Stomach (tissue), 8 donors: ENCODE measurements at regions not wholly inside any gene's neighbourhood (a gene's known extent, or its start where the extent isn't known, plus 50 kb on each side); places are given as distances from the start of the nearest gene placed in this dataset.

Source experiments
- DNase-seq, 2 donors: peaks; one replicate each; pipeline versions ENCODE4 v3.0.0 to v3.0.0-alpha.2; 2013 to 2019
- H3K27ac ChIP-seq, 5 donors: fragments of 200-600 bp in 4 of 5; sonication (generic) in 4 of 5; one replicate each; pipeline ENCODE4 v1.5.1; 2013 to 2019; ENCODE audit warnings: mild to moderate bottlenecking in 1 of 5, moderate library complexity in 1 of 5
- H3K27me3 ChIP-seq, 3 donors: fragments of 200-600 bp; sonication (generic); one replicate each; pipeline ENCODE4 v1.5.1; 2017 to 2019; ENCODE audit warnings: mixed run types in 1 of 3
- H3K36me3 ChIP-seq, 4 donors: fragments of 200-600 bp; sonication (generic); 1 replicate in 3 of 4; 2 replicates in 1 of 4; pipeline ENCODE4 v1.5.1; 2016 to 2019
- H3K4me1 ChIP-seq, 4 donors: fragments of 200-600 bp; sonication (generic); one replicate each; pipeline ENCODE4 v1.5.1; 2016 to 2019
- H3K4me3 ChIP-seq, 4 donors: fragments of 200-600 bp; sonication (generic) in 3 of 4; one replicate each; pipeline ENCODE4 v1.5.1; 2016 to 2019; ENCODE audit warnings: mild to moderate bottlenecking in 1 of 4
- H3K9me3 ChIP-seq, 4 donors: fragments of 200-600 bp; sonication (generic); one replicate each; pipeline ENCODE4 v1.5.1; 2016 to 2019
- EP300 ChIP-seq: sonication (generic); formaldehyde crosslinking; IDR thresholded peaks from one replicate; pipeline ENCODE4 v1.6.1; 2017; ENCODE audit warnings: antibody characterized with exemption
- POLR2A ChIP-seq, 4 donors: fragments of 450-650 bp; IDR thresholded peaks; one replicate each; pipeline ENCODE4 v1.6.1; 2016; ENCODE audit warnings: antibody characterized with exemption in 4 of 4, control low read depth in 2 of 4, mild to moderate bottlenecking in 1 of 4, moderate library complexity in 1 of 4
- POLR2AphosphoS5 ChIP-seq, 3 donors: sonication (generic); formaldehyde crosslinking; IDR thresholded peaks; one replicate each; pipeline ENCODE4 v1.6.1; 2016; ENCODE audit warnings: antibody characterized with exemption in 3 of 3
- WGBS, 5 donors: extraction: QIAGEN DNeasy Blood & Tissue Kit in 3 of 5; methylation state at CpG; one replicate each; pipeline versions ENCODE4 v1.1.5 to v1.1.7; 2013 to 2018; 5-methylcytosine and 5-hydroxymethylcytosine counted together
- intact Hi-C: fragments of 100-400 bp; cut with DNase I; formaldehyde crosslinking; loops from one replicate; pipeline ENCODE4 v1.15.1; 2023; ENCODE audit warnings: low total_unique reads
- TF ChIP-seq, protein P1 (sequence below), 7 experiments: fragments of 450-650 bp in 4 of 7; fragments of 200-600 bp in 3 of 7; sonication (generic) in 3 of 7; IDR thresholded peaks; one replicate each; pipeline ENCODE4 v1.5.1; 2016 to 2019; ENCODE audit warnings: antibody characterized with exemption in 7 of 7, control low read depth in 2 of 7, mild to moderate bottlenecking in 1 of 7
- donor health status: healthy with polysubstance abuse.
- donor health status: Bipolar disorder and iron deficiency.
- donor health status: healthy.

DNA sequence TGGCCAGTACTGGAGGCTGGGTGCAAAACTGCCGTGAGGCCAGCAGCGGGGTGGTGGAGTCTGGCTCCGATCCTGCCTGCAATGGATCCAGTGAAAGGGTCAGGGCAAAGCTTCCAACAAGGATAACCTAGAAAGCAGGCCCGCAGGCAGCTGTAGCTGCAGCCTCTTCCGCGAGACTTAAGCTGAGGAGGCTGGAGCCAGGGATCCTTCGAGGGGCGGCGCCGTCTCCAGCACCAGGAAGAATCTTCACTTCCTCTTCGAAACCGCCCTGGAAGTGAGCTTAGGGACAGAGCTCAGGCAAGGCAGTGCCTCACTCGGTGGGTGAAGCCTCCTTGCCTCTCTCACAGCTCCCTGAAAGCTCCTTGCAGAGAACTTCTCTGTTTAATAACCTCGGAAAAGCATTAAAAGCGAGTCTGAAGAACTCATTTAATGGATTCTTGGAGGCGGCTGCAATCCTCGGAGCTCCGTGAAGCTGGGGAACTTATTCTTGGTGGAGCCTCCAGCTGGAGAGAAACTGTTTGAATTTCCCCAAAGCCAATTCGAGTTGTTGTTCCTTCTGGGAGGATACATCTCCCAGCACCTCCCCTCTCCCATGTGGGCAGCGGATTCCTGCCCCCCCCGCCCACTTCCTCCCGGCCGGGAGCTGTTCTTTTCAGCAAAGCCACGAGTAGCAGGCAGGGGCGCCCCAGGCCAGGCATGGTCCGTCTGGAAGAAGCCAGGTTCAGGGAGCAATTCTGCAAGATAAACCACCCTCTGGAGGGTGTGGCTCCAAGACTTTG lies 169.9 kb downstream of the CTTN start:
- H3K9me3 ChIP-seq: no peaks in the 10 kb centered on the region
- TF ChIP-seq POLR2A (IDR thresholded peaks at IDR 0.05) (no peak), POLR2AphosphoS5 (IDR thresholded peaks at IDR 0.05) (no peak)
- TF ChIP-seq, protein P1, sequence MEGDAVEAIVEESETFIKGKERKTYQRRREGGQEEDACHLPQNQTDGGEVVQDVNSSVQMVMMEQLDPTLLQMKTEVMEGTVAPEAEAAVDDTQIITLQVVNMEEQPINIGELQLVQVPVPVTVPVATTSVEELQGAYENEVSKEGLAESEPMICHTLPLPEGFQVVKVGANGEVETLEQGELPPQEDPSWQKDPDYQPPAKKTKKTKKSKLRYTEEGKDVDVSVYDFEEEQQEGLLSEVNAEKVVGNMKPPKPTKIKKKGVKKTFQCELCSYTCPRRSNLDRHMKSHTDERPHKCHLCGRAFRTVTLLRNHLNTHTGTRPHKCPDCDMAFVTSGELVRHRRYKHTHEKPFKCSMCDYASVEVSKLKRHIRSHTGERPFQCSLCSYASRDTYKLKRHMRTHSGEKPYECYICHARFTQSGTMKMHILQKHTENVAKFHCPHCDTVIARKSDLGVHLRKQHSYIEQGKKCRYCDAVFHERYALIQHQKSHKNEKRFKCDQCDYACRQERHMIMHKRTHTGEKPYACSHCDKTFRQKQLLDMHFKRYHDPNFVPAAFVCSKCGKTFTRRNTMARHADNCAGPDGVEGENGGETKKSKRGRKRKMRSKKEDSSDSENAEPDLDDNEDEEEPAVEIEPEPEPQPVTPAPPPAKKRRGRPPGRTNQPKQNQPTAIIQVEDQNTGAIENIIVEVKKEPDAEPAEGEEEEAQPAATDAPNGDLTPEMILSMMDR (IDR thresholded peaks at IDR 0.05): peak in 1 of 7 experiments; percentile 8
- peak overlapping the region; percentile 33 to 42 (median 34) for H3K4me3 ChIP-seq
- peaks cover 0 to 19% (median 17%) of the 10 kb centered on the region in 4 donors for H3K4me1 ChIP-seq
- 14 to 32% (median 27%) methylated on average over 24 to 26 of the region's 26 CpGs for WGBS, 5 donors
- H3K27me3 ChIP-seq: no peaks in the 10 kb centered on the region
- intact Hi-C loops: no loop called here
- H3K27ac ChIP-seq: peak overlapping the region in 4 of 5 donors; percentile 56 to 70 (median 66)
- no peaks in the 10 kb centered on the region for H3K36me3 ChIP-seq
- DNase-seq: peak in 1 of 2 donors; percentile 83

DNA sequence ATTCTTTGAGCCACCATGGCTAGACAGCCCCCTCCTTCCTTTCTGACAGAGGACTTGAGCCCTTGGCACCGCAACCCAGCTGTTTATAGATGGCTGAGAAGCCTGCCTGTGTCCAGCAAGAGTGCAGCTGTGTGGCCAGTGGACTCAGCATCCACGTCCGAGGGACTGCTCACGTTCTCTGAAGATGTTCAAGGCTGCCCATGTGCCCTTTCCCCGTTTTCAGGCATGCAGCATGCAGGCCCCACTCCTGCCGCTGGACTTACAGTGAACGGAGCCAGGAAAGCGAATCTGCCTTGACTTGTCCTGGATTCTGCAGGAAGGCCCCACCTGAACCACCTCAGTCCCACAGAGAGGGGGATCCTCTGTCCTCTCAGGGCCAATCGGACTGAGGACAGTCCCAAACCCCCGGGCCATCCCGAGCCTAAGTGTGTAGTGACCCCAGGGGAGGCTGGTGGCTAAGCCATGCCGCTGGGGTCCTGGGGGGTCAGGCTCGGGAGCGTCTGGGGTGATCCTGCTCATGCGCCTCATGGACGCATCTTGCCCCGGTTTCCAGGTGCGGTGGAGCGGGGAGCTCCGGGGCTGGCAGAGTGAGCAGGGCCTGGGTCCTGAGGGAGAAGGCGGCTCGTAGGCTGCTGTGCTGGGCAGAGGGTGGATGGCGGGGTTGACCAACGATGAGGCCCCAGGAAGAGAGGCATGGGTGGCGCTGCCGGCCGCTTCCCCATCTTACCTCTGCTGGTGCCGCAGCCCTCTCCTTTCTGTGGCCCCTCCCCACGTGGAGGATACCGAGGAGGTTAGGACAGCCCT lies 170.7 kb downstream of the CTTN start:
- H3K27ac ChIP-seq: peak overlapping the region in 2 of 5 donors; percentile 70
- intact Hi-C loops: no loop called here
- 84 to 90% (median 86%) methylated on average over 19 to 30 of the region's 30 CpGs for WGBS, 5 donors
- H3K4me1 ChIP-seq: peaks cover 0 to 19% (median 17%) of the 10 kb centered on the region in 4 donors
- TF ChIP-seq POLR2A (IDR thresholded peaks at IDR 0.05): no peak
- TF ChIP-seq, protein P1 (IDR thresholded peaks at IDR 0.05): no peak
- TF ChIP-seq POLR2AphosphoS5 (IDR thresholded peaks at IDR 0.05): no peak
- no peak for TF ChIP-seq EP300
- H3K4me3 ChIP-seq: peak overlapping the region; percentile 33 to 42 (median 34)
- no peaks in the 10 kb centered on the region for H3K36me3 ChIP-seq
- H3K27me3 ChIP-seq: no peaks in the 10 kb centered on the region
- H3K9me3 ChIP-seq: no peaks in the 10 kb centered on the region
- DNase-seq: no peak

DNA sequence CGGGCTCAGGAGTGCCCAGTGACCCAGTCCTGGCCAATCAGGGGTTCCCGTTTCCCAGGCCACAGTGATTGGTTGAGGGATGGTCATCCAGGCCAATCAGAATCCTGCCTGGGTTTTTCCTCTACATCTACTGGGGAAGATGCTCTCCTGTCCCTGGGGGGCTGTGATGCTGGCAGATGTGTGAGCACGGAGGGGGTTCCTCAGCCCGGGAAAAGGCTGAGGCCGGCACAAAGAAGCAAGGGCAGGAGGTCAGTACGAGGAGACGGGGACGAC lies 171.2 kb downstream of the CTTN start:
- Histone ChIP-seq H3K4me3 (no peak overlapping the region), H3K36me3 (no peaks in the 10 kb centered on the region), H3K4me1 (peaks cover 0 to 19% (median 17%) of the 10 kb centered on the region in 4 donors), H3K9me3 (no peaks in the 10 kb centered on the region), H3K27ac (no peak overlapping the region), H3K27me3 (no peaks in the 10 kb centered on the region)
- DNase-seq: no peak
- intact Hi-C loops: no loop called here
- TF ChIP-seq POLR2A (IDR thresholded peaks at IDR 0.05): no peak
- TF ChIP-seq, protein P1 (IDR thresholded peaks at IDR 0.05): no peak
- TF ChIP-seq EP300: no peak
- TF ChIP-seq POLR2AphosphoS5 (IDR thresholded peaks at IDR 0.05): no peak
- WGBS, 5 donors: 86 to 99% (median 89%) methylated on average over 7 to 8 of the region's 8 CpGs

DNA sequence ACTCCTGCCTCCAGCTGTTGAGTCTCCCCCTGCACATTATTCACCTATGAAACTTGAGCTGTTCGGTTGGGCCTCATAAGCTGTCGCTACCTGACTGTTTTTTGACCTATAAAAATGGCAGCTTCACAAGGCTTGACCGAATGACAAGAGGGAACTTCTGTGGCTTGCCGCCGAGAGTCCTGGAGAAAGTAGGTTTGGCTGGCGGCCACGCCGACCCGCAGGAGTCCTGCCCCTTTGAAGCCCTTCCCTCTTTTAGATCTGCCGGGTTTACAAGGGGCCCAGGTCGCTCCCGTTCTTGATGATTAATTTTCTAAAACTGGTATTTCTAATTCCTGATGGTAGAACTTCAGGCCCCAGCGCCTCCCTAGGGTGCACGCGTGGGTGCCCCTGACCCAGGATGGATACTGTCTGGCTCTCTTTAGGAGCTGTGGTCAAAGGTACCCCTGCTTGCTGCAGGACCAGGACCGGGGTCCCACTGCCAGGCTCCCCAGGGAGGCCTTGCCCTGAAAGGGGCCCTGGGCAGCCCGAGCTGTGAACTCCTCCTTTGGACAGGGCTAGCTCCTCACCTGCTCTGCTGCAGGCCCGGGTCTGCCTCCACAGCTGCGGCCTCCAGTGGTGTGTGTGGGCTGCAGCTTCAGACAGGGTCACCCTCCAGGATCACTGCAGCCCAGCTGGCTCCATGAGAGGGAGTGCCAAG lies 171.8 kb downstream of the CTTN start:
- Histone ChIP-seq H3K4me3 (no peak overlapping the region), H3K27ac (no peak overlapping the region), H3K27me3 (no peaks in the 10 kb centered on the region), H3K4me1 (peaks cover 0 to 19% (median 17%) of the 10 kb centered on the region in 4 donors), H3K9me3 (no peaks in the 10 kb centered on the region), H3K36me3 (no peaks in the 10 kb centered on the region)
- 86 to 93% (median 89%) methylated on average over 16 to 19 of the region's 19 CpGs for WGBS, 5 donors
- intact Hi-C loops: no loop called here
- no peak for DNase-seq
- TF ChIP-seq EP300 (no peak), POLR2AphosphoS5 (IDR thresholded peaks at IDR 0.05) (no peak), POLR2A (IDR thresholded peaks at IDR 0.05) (no peak)
- TF ChIP-seq, protein P1 (IDR thresholded peaks at IDR 0.05): no peak
